ENCODE measurements at regions not wholly inside any gene's neighbourhood (a gene's known extent, or its start where the extent isn't known, plus 50 kb on each side); places are given as distances from the start of the nearest gene placed in this dataset.

DNA sequence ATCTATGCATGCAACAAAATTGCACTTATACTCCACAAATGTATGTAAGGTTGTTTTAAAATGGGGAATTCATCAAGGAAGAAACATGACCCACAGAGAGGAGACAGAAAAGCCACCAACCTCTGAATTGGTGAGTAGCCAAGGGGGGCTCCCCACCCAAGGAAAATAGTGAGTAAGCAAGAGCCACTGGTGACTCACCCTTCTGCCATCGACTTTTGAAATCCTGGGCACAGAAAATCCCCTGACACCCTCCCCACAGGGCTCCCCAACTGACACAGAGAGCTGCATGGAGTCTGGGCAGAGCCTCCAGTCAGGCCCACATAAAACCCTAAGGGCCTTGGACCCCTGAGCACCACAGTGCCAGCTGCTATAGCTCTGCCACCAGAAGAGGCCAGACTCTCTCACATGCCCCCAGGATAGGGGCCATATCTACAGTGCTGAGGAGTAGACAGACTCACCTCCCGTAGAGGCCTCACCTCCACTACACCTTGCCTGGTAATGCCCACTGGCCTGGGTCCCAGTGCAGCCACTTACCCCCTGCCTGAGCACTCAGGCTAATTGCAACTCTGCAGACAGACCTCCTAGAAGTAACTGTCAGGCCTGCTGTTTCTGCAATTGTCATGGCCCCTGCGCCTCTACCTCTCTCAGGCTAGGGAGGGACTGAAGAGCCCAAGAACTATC is 244.7 kb upstream of the WSB1 start:
- Histone ChIP-seq H3K27me3 (ENCODE audit: control insufficient read depth, extremely low read depth, insufficient read depth, low read length) (no peaks in the 10 kb centered on the region), H3K9me3 (ENCODE audit: control insufficient read depth, low read depth, low read length) (no peaks in the 10 kb centered on the region), H2AFZ (ENCODE audit: control insufficient read depth, low read length) (no peak overlapping the region), H3K27ac (ENCODE audit: control insufficient read depth, insufficient read depth, low read length) (no peak overlapping the region), H4K20me1 (ENCODE audit: control insufficient read depth, extremely low read depth, insufficient read depth, low read length) (no peaks in the 10 kb centered on the region), H3K4me1 (ENCODE audit: control insufficient read depth, extremely low read depth, insufficient read depth, low read length) (no peaks in the 10 kb centered on the region), H3K4me3 (ENCODE audit: control insufficient read depth in 2 of 3, extremely low read depth in 1 of 3, insufficient read depth in 2 of 3, low read depth in 1 of 3, low read length in 3 of 3) (no peak overlapping the region), H3K36me3 (ENCODE audit: control insufficient read depth in 2 of 2, extremely low read depth in 1 of 2, insufficient read depth in 2 of 2, low read length in 2 of 2) (no peaks in the 10 kb centered on the region), H3K9ac (ENCODE audit: control insufficient read depth, extremely low read depth, insufficient read depth, low read length) (no peak overlapping the region), H3K9me1 (ENCODE audit: control insufficient read depth, extremely low read depth, insufficient read depth, low read length) (no peaks in the 10 kb centered on the region), H3K4me2 (ENCODE audit: control insufficient read depth, extremely low read depth, insufficient read depth, low read depth, low read length) (no peak overlapping the region), H3K79me2 (ENCODE audit: control insufficient read depth, insufficient read depth, low read length) (no peaks in the 10 kb centered on the region)
- dilution Hi-C loops (cut with MboI; ENCODE audit: extremely low pct_ligation_motif_present, low sequenced_read_pairs): no loop called here
- no peak for FAIRE-seq
- TF ChIP-seq, protein P1, sequence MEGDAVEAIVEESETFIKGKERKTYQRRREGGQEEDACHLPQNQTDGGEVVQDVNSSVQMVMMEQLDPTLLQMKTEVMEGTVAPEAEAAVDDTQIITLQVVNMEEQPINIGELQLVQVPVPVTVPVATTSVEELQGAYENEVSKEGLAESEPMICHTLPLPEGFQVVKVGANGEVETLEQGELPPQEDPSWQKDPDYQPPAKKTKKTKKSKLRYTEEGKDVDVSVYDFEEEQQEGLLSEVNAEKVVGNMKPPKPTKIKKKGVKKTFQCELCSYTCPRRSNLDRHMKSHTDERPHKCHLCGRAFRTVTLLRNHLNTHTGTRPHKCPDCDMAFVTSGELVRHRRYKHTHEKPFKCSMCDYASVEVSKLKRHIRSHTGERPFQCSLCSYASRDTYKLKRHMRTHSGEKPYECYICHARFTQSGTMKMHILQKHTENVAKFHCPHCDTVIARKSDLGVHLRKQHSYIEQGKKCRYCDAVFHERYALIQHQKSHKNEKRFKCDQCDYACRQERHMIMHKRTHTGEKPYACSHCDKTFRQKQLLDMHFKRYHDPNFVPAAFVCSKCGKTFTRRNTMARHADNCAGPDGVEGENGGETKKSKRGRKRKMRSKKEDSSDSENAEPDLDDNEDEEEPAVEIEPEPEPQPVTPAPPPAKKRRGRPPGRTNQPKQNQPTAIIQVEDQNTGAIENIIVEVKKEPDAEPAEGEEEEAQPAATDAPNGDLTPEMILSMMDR (optimal IDR thresholded peaks at IDR 0.05 in 1 of 3, IDR thresholded peaks at IDR 0.05 in 1 of 3, conservative IDR thresholded peaks at IDR 0.05 in 1 of 3; ENCODE audit: extremely low read depth in 1 of 3, insufficient read depth in 2 of 3, low read length in 3 of 3): no peak
- TF ChIP-seq EZH2 (IDR thresholded peaks at IDR 0.05; ENCODE audit: low read length): no peak
- DNase-seq (ENCODE audit: low read depth, low spot score): no peak

DNA sequence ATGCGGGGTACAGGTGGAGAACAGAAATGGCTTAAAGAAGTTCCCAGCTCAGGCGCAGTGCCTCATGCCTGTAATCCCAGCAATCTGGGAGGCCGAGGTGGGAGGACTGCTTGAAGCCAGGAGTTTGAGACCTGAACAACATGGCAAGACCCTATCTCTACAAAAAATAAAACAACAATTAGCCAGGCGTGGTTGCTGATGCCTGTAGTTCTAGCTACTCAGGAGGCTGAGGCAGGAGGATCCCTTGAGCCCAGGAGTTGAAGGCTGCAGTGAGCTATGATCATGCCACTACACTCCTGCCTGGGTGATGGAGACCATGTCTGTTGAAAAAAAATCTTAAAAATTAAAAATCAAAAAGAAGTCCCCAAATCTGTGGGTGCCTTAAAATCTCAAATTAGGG is 228.3 kb upstream of the WSB1 start:
- TF ChIP-seq, protein P1 (optimal IDR thresholded peaks at IDR 0.05 in 1 of 3, IDR thresholded peaks at IDR 0.05 in 1 of 3, conservative IDR thresholded peaks at IDR 0.05 in 1 of 3; ENCODE audit: extremely low read depth in 1 of 3, insufficient read depth in 2 of 3, low read length in 3 of 3): no peak
- no peak for TF ChIP-seq EZH2 (IDR thresholded peaks at IDR 0.05; ENCODE audit: low read length)
- H3K4me2 ChIP-seq (ENCODE audit: control insufficient read depth, extremely low read depth, insufficient read depth, low read depth, low read length): no peak overlapping the region
- H2AFZ ChIP-seq (ENCODE audit: control insufficient read depth, low read length): no peak overlapping the region
- DNase-seq (ENCODE audit: low read depth, low spot score) (no peak), FAIRE-seq (no peak)
- H4K20me1 ChIP-seq (ENCODE audit: control insufficient read depth, extremely low read depth, insufficient read depth, low read length): no peaks in the 10 kb centered on the region
- H3K9me1 ChIP-seq (ENCODE audit: control insufficient read depth, extremely low read depth, insufficient read depth, low read length): no peaks in the 10 kb centered on the region
- H3K27ac ChIP-seq (ENCODE audit: control insufficient read depth, insufficient read depth, low read length): no peak overlapping the region
- dilution Hi-C loops (cut with MboI; ENCODE audit: extremely low pct_ligation_motif_present, low sequenced_read_pairs): no loop called here
- no peak overlapping the region for H3K4me3 ChIP-seq (ENCODE audit: control insufficient read depth in 2 of 3, extremely low read depth in 1 of 3, insufficient read depth in 2 of 3, low read depth in 1 of 3, low read length in 3 of 3)
- no peak overlapping the region for H3K9ac ChIP-seq (ENCODE audit: control insufficient read depth, extremely low read depth, insufficient read depth, low read length)
- H3K27me3 ChIP-seq (ENCODE audit: control insufficient read depth, extremely low read depth, insufficient read depth, low read length): no peaks in the 10 kb centered on the region
- H3K79me2 ChIP-seq (ENCODE audit: control insufficient read depth, insufficient read depth, low read length): no peaks in the 10 kb centered on the region
- no peaks in the 10 kb centered on the region for H3K4me1 ChIP-seq (ENCODE audit: control insufficient read depth, extremely low read depth, insufficient read depth, low read length)
- no peaks in the 10 kb centered on the region for H3K36me3 ChIP-seq (ENCODE audit: control insufficient read depth in 2 of 2, extremely low read depth in 1 of 2, insufficient read depth in 2 of 2, low read length in 2 of 2)
- H3K9me3 ChIP-seq (ENCODE audit: control insufficient read depth, low read depth, low read length): no peaks in the 10 kb centered on the region

Measured in keratinocyte (primary cell).